ENCODE measurements at regions not wholly inside any gene's neighbourhood (a gene's known extent, or its start where the extent isn't known, plus 50 kb on each side); places are given as distances from the start of the nearest gene placed in this dataset.
"Not testable (repeated sequence)": the region's sequence is repeated elsewhere in the genome, so short reads cannot be mapped to it uniquely, and the experiment has no call there.

GRCh38 chr17:62264974-62265373, 115.4 kb upstream of the EFCAB3 start:
- 13 to 39% (median 30%) methylated on average over 2 to 5 of the region's 15 CpGs for WGBS, 3 donors
- FAIRE-seq = not testable (repeated sequence)

GRCh38 chr17:62255791-62256190, 124.6 kb upstream of the EFCAB3 start:
- FAIRE-seq; H3K27me3 ChIP-seq (ENCODE audit: control insufficient read depth in 3 of 3, insufficient read depth in 3 of 3, low read length in 3 of 3); DNase-seq; H3K27ac ChIP-seq (ENCODE audit: low read depth in 1 of 3, low read length in 2 of 3); H3K4me1 ChIP-seq (ENCODE audit: control insufficient read depth in 3 of 3, insufficient read depth in 2 of 3, low read depth in 1 of 3, low read length in 2 of 3); H3K36me3 ChIP-seq (ENCODE audit: control insufficient read depth in 3 of 3, insufficient read depth in 2 of 3, low read depth in 1 of 3, low read length in 3 of 3); H3K4me3 ChIP-seq (ENCODE audit: low read depth in 1 of 3, low read length in 3 of 3); H3K9me3 ChIP-seq (ENCODE audit: control insufficient read depth in 2 of 2, insufficient read depth in 1 of 2, low read depth in 1 of 2, low read length in 1 of 2): not testable (repeated sequence)
- 65 to 73% (median 70%) methylated on average over 6 of the region's 6 CpGs for WGBS, 3 donors

More at GRCh38 chr17:62264974-62265373, 115.4 kb upstream of the EFCAB3 start:
- not testable (repeated sequence) for H3K4me1 ChIP-seq (ENCODE audit: control insufficient read depth in 3 of 3, insufficient read depth in 2 of 3, low read depth in 1 of 3, low read length in 2 of 3); H3K9me3 ChIP-seq (ENCODE audit: control insufficient read depth in 2 of 2, insufficient read depth in 1 of 2, low read depth in 1 of 2, low read length in 1 of 2); H3K27me3 ChIP-seq (ENCODE audit: control insufficient read depth in 3 of 3, insufficient read depth in 3 of 3, low read length in 3 of 3); H3K4me3 ChIP-seq (ENCODE audit: low read depth in 1 of 3, low read length in 3 of 3); H3K27ac ChIP-seq (ENCODE audit: low read depth in 1 of 3, low read length in 2 of 3); H3K36me3 ChIP-seq (ENCODE audit: control insufficient read depth in 3 of 3, insufficient read depth in 2 of 3, low read depth in 1 of 3, low read length in 3 of 3); DNase-seq

- DNase-seq; H3K4me3 ChIP-seq (ENCODE audit: low read depth in 1 of 3, low read length in 3 of 3); H3K4me1 ChIP-seq (ENCODE audit: control insufficient read depth in 3 of 3, insufficient read depth in 2 of 3, low read depth in 1 of 3, low read length in 2 of 3); H3K27ac ChIP-seq (ENCODE audit: low read depth in 1 of 3, low read length in 2 of 3); H3K27me3 ChIP-seq (ENCODE audit: control insufficient read depth in 3 of 3, insufficient read depth in 3 of 3, low read length in 3 of 3); H3K9me3 ChIP-seq (ENCODE audit: control insufficient read depth in 2 of 2, insufficient read depth in 1 of 2, low read depth in 1 of 2, low read length in 1 of 2); FAIRE-seq; H3K36me3 ChIP-seq (ENCODE audit: control insufficient read depth in 3 of 3, insufficient read depth in 2 of 3, low read depth in 1 of 3, low read length in 3 of 3): not testable (repeated sequence)
- 18 to 40% (median 20%) methylated on average over 7 of the region's 7 CpGs for WGBS, 3 donors
Measured at GRCh38 chr17:62242076-62242475, 138.3 kb upstream of the EFCAB3 start.

GRCh38 chr17:62239569-62239968, 140.8 kb upstream of the EFCAB3 start:
- not testable (repeated sequence) for H3K4me1 ChIP-seq (ENCODE audit: control insufficient read depth in 3 of 3, insufficient read depth in 2 of 3, low read depth in 1 of 3, low read length in 2 of 3); FAIRE-seq; H3K9me3 ChIP-seq (ENCODE audit: control insufficient read depth in 2 of 2, insufficient read depth in 1 of 2, low read depth in 1 of 2, low read length in 1 of 2); H3K36me3 ChIP-seq (ENCODE audit: control insufficient read depth in 3 of 3, insufficient read depth in 2 of 3, low read depth in 1 of 3, low read length in 3 of 3); H3K27ac ChIP-seq (ENCODE audit: low read depth in 1 of 3, low read length in 2 of 3); DNase-seq; H3K4me3 ChIP-seq (ENCODE audit: low read depth in 1 of 3, low read length in 3 of 3); H3K27me3 ChIP-seq (ENCODE audit: control insufficient read depth in 3 of 3, insufficient read depth in 3 of 3, low read length in 3 of 3)
- WGBS, 3 donors = 49 to 74% (median 61%) methylated on average over 3 of the region's 3 CpGs

GRCh38 chr17:62238551-62239338, 141.6 kb upstream of the EFCAB3 start:
- WGBS, 3 donors = 60 to 64% (median 63%) methylated on average over 6 of the region's 6 CpGs
- H3K27ac ChIP-seq (ENCODE audit: low read depth in 1 of 3, low read length in 2 of 3); FAIRE-seq; H3K4me1 ChIP-seq (ENCODE audit: control insufficient read depth in 3 of 3, insufficient read depth in 2 of 3, low read depth in 1 of 3, low read length in 2 of 3); H3K4me3 ChIP-seq (ENCODE audit: low read depth in 1 of 3, low read length in 3 of 3); H3K27me3 ChIP-seq (ENCODE audit: control insufficient read depth in 3 of 3, insufficient read depth in 3 of 3, low read length in 3 of 3); H3K36me3 ChIP-seq (ENCODE audit: control insufficient read depth in 3 of 3, insufficient read depth in 2 of 3, low read depth in 1 of 3, low read length in 3 of 3); H3K9me3 ChIP-seq (ENCODE audit: control insufficient read depth in 2 of 2, insufficient read depth in 1 of 2, low read depth in 1 of 2, low read length in 1 of 2): not testable (repeated sequence)
- peak in 1 of 2 donors; percentile 4 for DNase-seq

- FAIRE-seq; DNase-seq; H3K4me1 ChIP-seq (ENCODE audit: control insufficient read depth in 3 of 3, insufficient read depth in 2 of 3, low read depth in 1 of 3, low read length in 2 of 3); H3K27ac ChIP-seq (ENCODE audit: low read depth in 1 of 3, low read length in 2 of 3); H3K36me3 ChIP-seq (ENCODE audit: control insufficient read depth in 3 of 3, insufficient read depth in 2 of 3, low read depth in 1 of 3, low read length in 3 of 3); H3K9me3 ChIP-seq (ENCODE audit: control insufficient read depth in 2 of 2, insufficient read depth in 1 of 2, low read depth in 1 of 2, low read length in 1 of 2); H3K27me3 ChIP-seq (ENCODE audit: control insufficient read depth in 3 of 3, insufficient read depth in 3 of 3, low read length in 3 of 3); H3K4me3 ChIP-seq (ENCODE audit: low read depth in 1 of 3, low read length in 3 of 3): not testable (repeated sequence)
- WGBS, 3 donors = 88 to 91% (median 90%) methylated on average over 2 of the region's 2 CpGs
Measured at GRCh38 chr17:62233822-62234481, 146.4 kb upstream of the EFCAB3 start.

- H3K4me3 ChIP-seq (ENCODE audit: low read depth in 1 of 3, low read length in 3 of 3); H3K9me3 ChIP-seq (ENCODE audit: control insufficient read depth in 2 of 2, insufficient read depth in 1 of 2, low read depth in 1 of 2, low read length in 1 of 2); H3K4me1 ChIP-seq (ENCODE audit: control insufficient read depth in 3 of 3, insufficient read depth in 2 of 3, low read depth in 1 of 3, low read length in 2 of 3); H3K27me3 ChIP-seq (ENCODE audit: control insufficient read depth in 3 of 3, insufficient read depth in 3 of 3, low read length in 3 of 3); FAIRE-seq; H3K36me3 ChIP-seq (ENCODE audit: control insufficient read depth in 3 of 3, insufficient read depth in 2 of 3, low read depth in 1 of 3, low read length in 3 of 3); H3K27ac ChIP-seq (ENCODE audit: low read depth in 1 of 3, low read length in 2 of 3); DNase-seq: not testable (repeated sequence)
- WGBS, 3 donors = 43 to 54% (median 51%) methylated on average over 4 to 5 of the region's 5 CpGs
Measured at GRCh38 chr17:62231293-62231692, 149.1 kb upstream of the EFCAB3 start.

- not testable (repeated sequence) for H3K9me3 ChIP-seq (ENCODE audit: control insufficient read depth in 2 of 2, insufficient read depth in 1 of 2, low read depth in 1 of 2, low read length in 1 of 2); H3K4me3 ChIP-seq (ENCODE audit: low read depth in 1 of 3, low read length in 3 of 3); H3K27ac ChIP-seq (ENCODE audit: low read depth in 1 of 3, low read length in 2 of 3); H3K36me3 ChIP-seq (ENCODE audit: control insufficient read depth in 3 of 3, insufficient read depth in 2 of 3, low read depth in 1 of 3, low read length in 3 of 3); H3K27me3 ChIP-seq (ENCODE audit: control insufficient read depth in 3 of 3, insufficient read depth in 3 of 3, low read length in 3 of 3); H3K4me1 ChIP-seq (ENCODE audit: control insufficient read depth in 3 of 3, insufficient read depth in 2 of 3, low read depth in 1 of 3, low read length in 2 of 3); DNase-seq
- 3 to 11% (median 4%) methylated on average over 3 of the region's 3 CpGs for WGBS, 3 donors
- peak; percentile 15 for FAIRE-seq
Measured at GRCh38 chr17:62226610-62227240, 153.6 kb upstream of the EFCAB3 start.

Data from small intestine (tissue), 7 donors.